ENCODE measurements at regions not wholly inside any gene's neighbourhood (a gene's known extent, or its start where the extent isn't known, plus 50 kb on each side); places are given as distances from the start of the nearest gene placed in this dataset.
"Not testable (repeated sequence)": the region's sequence is repeated elsewhere in the genome, so short reads cannot be mapped to it uniquely, and the experiment has no call there.

DNA sequence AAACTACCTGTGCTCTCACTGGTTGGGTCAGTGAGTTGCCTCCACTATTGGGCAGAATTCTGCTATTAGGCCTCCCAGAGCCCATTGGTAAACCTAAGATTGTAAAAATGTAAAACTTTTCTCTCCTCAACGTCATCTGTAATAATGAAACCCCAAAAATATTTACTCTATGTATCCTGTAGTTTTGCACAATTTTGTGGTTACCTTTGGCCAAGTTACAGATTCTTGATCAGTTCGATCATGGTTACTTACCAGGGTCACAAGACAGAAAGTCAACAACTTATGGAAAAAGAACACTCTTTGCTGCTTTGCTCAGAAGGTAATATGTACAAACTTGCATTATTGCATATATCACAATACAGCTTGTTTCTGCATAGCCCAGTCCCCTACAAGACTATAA is 83.7 kb upstream of the KIF2A start:
- not testable (repeated sequence) for DNase-seq (ENCODE audit: low spot score)

DNA sequence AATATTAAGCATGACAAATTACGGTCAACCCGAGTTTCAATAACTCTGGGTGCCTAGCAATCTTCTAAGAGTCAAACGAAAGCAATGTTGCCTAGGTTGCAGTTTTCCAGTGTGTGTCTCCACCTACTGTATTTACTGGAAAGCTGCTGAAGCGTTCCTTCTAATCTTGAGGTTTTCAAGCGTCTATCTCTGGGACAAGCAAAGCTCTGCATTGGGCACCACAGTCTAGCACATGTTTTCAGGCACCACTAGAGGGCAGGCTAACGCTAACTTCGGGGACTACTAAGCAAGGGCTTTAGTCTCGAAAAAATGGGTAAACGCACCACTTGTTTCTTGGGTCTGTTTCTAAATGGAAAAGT is 82.7 kb upstream of the KIF2A start:
- not testable (repeated sequence) for DNase-seq (ENCODE audit: low spot score)

DNA sequence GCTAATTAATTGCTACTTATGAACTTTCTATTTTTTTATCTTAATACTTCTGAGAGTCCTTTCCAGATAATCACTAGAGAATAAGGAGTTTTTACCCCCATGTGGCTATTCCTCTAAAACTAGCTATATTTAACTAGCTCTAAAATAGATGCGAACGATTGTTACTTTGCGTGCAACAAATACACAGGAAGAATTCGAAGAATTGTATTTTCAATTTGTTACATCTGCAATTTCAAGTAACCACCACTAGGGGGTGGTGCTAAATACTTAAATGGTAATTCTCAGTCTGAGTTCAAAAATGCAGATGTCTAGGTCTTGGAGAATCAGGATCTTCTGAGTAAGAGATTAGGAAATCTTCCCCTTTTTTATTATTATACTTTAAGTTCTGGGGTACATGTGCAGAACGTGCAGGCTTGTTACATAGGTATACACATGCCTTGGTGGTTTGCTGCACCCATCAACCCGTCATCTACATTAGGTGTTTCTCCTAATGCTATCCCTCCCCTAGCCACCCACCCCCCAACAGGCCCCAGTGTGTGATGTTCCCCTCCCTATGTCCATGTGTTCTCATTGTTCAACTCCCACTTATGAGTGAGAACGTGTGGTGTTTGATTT is 80.9 kb upstream of the KIF2A start:
- DNase-seq (ENCODE audit: low spot score) = not testable (repeated sequence)

DNA sequence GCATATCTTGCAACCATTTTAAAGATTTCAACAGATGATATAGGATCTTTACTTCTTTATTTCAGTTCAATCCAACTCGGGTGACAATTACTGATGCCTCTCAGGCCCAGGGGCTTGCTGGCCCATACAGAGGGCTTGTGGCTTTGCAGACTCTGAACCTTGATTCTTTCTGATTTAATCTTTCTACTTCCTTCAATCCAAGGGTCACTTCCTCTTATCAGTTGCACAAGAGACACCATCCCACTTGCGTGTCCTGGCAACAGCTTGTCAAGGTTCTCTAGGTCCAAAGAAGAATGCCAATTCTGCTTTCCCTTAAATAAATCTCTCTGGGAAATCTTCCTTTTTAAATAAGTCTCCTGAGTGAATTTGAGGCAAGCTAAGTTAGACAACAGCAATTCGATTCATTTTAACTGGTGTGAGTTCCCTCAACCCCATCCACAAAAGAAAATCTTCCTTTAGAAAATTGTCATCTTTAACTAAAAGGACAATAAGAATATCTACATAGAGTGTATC is 75.1 kb upstream of the KIF2A start:
- DNase-seq (ENCODE audit: low spot score) = not testable (repeated sequence)

DNA sequence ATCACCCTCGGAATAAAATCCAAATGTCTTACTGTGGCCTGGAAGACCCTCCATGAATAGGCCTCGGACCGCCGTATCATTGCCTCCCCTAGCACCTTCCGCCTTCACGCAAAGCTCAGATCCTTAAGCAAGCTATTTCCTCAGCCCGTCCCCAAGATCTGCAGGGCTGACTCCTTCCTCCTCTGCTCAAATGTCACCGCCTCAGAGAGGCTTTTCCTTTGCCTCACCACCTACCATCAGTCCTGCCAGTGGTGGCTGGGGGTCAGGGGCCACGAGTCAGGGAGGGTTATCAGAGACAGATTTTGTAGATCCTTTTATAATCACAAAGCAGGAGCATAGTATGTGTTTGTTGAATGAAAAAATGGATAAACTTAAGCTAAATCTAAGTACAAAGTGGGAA is 74.4 kb upstream of the KIF2A start:
- DNase-seq (ENCODE audit: low spot score) = no peak

DNA sequence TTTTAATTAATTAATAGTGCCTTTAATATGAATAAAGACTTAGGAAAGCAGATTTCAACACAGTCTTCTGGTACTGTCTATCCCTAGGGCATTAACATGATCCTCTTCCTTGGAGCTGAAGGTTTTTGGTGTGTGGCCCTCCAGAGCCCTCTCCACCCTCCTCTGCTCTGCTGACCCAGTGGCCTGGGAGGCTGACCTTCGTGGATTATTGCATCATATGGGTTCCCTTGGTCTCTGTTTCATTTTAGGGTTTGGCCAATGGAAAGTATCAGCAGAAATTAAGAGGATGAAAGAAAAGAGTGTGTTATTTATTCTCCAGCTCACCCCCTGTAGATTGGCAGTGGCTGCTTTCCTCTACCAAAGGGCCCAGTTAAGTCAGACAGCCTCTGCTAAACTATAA is 73.8 kb upstream of the KIF2A start:
- not testable (repeated sequence) for DNase-seq (ENCODE audit: low spot score)

DNA sequence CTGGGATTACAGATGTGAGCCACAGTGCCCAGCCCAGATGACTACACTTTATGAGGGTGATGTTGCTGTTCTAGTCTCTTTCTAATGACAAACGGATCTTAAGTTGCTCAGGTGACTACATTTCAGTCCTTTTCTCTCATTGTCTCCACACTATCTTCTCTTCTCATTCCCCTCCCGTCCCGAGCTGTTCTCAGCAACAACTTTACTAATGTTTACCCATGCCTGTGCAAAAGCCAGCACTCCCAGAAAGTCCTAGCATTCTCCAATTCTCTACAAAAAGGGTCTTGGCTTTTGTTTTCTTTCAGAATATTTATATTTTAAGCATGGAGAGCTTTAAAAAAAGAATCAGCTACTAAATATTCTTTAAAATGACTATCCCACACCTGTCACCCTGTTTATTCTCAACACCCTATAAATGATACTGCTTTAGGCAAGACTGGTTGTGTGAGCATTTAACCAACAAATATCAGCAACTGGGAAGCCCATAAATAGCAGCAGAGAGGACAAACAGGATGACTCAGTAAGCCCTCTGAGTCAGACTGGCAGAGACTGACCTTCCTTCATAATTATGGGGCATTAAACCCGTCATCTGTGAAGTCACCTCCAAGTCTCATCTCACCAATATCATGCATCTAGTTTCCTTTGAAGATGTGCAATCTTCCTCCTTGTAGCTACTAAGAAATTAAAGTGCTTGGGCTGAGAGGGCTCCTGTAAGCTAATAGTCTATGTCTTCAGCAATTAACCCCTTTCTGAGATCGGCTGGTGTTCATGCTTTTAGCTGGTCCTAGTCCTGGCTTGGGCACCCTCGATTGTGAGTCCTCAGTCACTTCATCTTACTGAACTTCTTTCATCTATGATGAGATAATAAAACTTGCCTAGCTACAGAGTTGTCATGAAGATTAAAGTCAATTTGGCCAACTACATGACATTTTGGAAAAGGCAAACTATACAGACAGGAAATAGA is 72.6 kb upstream of the KIF2A start:
- not testable (repeated sequence) for DNase-seq (ENCODE audit: low spot score)

DNA sequence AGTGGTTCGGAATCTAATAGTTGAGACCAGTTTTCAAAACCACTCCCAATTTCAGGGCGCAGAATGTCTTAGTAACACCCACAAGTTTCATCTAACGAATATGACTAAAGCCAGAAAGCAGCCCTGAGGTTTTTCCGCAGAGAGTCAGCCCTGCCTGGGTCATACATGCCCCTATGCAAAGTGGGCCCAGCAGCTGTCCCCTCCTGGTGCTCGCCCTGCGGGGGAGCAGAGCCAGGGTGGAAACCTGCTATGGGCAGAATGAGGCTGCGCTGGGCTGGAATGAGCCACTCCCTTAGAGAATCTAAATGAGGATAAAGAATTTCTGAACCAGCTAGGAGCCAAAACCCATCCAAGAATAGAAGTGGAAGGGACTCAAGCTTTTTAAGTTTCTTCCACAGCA is 69.4 kb upstream of the KIF2A start:
- DNase-seq (ENCODE audit: low spot score) = not testable (repeated sequence)

DNA sequence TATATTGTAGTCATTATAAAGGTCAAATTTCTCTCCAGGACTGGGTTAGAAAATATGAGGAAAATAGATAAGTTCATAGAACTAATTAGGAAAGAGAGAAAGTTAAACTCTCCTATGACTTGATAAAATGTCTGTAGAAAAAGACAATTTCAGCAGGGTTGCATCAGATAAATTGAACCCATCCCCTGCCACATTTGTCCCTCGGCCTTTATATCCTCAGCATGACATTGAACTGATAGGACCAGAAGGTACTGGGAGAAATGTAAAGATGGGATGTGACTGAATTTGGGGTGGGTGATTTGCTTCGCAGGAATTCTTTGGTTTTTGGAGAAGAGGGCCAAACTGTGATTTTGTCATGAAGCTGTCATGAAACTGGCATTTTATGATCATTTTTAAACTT is 68.1 kb upstream of the KIF2A start:
- DNase-seq (ENCODE audit: low spot score) = not testable (repeated sequence)

DNA sequence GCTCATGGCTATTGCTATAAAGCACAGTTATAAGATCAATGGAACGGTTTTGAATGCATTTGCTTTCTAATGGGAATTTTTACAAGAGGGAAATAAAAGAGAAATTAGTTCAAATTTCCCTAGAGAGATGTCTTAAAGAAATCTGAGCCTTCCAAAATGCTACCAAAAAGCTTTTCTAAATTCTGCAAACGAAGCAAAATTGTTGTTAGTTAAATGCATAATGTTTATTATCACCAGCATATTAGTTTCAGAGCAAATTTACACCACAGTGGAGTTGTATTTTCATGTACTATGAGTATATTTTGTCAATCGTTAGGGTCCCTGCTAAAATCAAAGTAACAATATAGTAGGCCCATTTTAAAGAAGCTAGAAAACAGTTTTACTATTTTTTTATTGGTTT is 67.4 kb upstream of the KIF2A start:
- DNase-seq (ENCODE audit: low spot score) = not testable (repeated sequence)

DNA sequence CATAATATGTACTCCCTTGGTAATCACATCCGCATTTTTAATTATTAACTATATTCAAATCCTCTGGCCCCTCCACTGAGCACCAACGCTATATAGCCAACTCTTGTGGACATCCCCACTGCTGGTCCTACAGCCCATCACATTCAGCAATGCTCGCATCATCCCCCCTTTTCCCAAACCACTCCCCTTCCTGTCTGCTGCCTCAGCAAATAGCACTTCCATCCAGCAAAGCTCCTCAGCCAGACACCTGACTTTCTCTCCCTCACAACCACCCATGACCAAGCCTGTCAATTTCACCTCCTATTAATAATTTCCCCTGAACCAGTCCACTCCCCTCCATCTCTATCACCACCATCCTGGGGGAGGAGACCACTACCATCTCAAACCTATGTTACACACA is 65.5 kb upstream of the KIF2A start:
- DNase-seq (ENCODE audit: low spot score) = not testable (repeated sequence)

DNA sequence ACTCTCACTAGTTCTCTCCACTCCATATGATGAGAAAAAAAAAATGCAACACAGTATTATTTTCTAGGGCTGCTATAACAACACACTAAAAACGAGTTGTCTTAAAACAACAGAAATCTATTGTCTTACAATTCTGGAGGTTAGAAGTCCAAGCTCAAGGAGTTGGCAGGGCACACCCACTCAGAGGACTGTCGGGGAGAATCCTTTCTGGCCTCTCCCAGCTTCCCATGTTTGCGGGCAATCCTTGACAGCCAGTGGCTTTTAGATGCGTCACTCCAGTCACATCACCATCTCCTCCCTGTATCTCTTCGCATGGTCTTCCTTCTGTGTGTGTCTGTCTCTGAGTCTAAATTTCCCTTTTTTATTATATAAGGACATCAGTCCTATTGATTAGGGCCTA is 64.0 kb upstream of the KIF2A start:
- DNase-seq (ENCODE audit: low spot score) = not testable (repeated sequence)

DNA sequence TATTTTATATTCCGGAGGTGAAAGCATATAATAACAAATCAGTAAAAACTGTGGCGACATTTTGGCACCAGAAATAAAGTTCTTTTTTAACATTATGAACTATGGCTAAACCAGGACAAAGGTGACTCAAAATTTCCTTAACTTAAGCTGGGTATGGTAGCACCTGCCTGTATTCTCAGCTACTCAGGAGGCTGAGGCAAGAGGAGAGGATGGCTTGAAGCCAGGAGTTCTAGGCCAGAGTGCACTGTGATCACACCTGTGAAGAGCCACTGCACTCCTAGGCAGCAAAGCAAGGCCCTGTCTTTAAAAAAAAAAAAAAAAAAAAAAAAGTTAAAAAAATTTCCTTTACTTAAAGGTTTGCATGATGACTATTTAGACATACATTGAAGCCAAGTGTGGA is 63.0 kb upstream of the KIF2A start:
- DNase-seq (ENCODE audit: low spot score) = not testable (repeated sequence)

DNA sequence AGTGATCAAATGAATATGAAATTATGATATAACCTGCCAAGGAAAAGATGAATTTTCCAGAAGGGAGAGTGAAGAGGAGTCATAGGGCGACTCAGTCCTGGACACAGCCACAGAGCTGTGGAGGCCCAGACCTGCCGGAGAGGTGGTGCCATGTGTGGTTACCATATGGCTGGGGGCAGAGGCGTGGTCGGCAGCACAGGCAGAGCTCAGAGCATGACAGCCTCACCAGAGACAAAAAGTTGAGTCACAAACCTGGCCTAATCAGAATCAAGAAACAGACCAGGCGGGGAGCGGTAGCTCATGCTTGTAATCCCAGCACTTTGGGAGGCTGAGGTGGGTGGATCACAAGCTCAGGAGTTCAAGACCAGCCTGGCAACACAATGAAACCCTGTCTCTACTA is 57.8 kb upstream of the KIF2A start:
- DNase-seq (ENCODE audit: low spot score) = not testable (repeated sequence)

DNA sequence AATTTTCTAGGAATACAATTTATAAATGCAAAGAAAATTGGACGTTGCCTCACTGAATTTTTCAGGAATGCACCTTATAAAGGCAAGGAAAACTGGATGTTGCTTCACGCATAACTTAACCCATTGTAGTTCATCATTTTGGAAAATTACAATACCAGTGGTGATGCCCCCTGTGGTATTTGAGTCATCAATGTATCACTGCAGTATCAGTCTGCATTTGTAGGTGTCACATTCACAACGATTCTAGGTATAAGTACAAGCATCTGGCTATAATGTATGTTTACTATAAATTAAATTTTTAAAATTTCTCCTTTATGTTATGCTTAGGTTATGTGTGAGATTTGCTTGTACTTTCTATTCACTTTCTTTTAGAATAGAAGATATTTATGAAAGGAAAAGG is 55.9 kb upstream of the KIF2A start:
- not testable (repeated sequence) for DNase-seq (ENCODE audit: low spot score)

DNA sequence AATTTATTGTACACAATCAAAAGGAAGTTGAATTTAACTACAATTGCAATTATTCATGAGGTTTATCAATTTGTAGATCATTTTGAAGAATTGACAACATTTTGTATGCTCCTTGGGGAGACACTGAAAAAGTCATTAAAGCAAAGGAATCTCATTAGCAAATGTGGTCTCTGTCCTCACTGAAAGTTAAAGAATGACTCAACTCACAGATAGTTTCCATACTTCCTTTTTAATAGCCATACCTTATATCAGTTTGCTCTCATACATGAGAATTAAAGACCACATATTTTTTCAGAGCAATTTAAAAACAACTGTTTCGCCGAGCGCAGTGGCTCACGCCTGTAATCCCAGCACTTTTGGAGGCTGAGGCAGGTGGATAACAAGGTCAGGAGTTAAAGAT is 55.1 kb upstream of the KIF2A start:
- not testable (repeated sequence) for DNase-seq (ENCODE audit: low spot score)

DNA sequence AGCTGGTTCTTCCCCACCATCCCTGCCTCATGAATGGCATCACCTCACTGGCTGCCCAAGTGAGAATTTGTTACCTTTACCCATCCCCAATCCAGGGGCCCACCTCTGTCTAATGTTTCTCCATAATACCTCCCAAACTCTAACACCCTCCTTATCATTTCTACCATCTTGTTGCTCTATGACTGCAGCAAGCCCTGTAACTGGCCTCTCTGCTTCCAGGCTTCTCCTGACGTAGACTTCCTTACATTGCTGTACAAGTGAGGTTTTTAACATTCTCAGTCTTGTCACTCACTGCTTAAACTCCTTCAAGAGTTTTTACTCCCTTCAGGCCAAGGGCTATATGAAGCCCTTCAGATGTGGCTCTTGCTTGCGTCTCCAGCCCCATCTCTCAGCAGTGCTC is 53.5 kb upstream of the KIF2A start:
- not testable (repeated sequence) for DNase-seq (ENCODE audit: low spot score)

DNA sequence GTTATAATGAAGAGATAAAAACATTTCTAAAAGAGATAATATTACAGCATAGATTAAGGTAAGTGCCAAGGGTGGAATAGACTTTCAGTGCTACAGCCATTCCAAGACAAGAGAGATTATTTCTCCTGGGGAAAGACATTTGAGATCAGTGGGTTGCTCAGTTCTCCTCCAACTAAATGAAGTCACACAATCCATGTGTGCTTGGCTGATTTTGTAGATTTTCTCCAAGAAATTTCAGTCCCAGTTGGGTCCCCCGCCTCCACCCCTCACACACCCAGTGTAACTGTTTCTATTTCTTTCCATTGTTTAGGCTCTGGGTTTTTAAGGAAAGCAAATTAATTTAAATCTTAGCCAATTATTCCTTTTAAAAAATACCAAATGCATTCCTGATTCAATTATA is 50.5 kb upstream of the KIF2A start:
- DNase-seq (ENCODE audit: low spot score) = not testable (repeated sequence)

DNA sequence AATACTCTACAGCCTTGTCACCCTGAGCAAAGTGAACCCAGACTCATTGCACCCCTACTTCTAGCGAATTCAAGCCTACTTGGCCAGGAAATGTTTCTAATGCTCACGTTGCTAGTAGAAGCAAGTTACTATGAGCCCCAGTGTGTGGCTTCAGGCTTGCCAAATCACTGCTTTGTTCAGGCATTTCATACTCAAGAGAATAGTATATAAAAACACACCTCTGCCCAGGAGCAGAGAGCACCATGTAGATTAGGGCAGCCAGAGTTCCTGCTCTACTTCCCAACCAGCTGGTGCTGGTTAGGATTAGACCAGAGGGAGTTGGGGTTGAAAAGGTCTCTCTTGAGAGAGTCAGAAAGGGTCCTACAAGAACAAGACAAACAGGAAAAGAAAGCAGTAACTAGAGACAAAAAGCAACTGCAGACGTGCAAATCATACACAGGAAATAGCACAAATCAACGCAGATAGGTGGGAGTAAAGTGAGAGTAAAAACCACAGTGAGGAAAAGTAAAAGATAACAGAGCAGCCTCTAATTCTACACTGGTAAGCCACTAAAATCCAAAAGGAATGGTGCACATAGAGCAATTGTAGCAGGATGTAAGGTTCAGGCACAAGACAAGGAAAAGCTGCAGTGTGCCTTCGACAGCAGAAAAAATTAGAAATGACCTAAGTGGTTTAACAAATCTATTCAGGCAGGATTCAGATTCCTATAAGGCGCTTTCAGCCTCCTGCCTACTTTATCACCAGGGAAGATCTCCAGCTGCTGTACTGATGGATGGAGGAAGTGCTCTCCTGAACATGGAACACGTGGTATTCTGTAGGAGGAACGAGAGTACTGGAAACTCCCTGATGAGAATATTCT is 49.6 kb upstream of the KIF2A start:
- peak; percentile 32 for DNase-seq (ENCODE audit: low spot score)

All from pons (tissue), 1 donor.